GM18517 (cell line): ENCODE measurements at regions not wholly inside any gene's neighbourhood (a gene's known extent, or its start where the extent isn't known, plus 50 kb on each side); places are given as distances from the start of the nearest gene placed in this dataset.
"Not testable (repeated sequence)": the region's sequence is repeated elsewhere in the genome, so short reads cannot be mapped to it uniquely, and the experiment has no call there.

Experiments used
- ATAC-seq: cut with Tn5 transposase; IDR thresholded peaks from one replicate; pipeline ENCODE4 v1.9.1; 2021; ENCODE audit warnings: mild to moderate bottlenecking, moderate library complexity; ENCODE audit not compliant: unreplicated experiment

DNA sequence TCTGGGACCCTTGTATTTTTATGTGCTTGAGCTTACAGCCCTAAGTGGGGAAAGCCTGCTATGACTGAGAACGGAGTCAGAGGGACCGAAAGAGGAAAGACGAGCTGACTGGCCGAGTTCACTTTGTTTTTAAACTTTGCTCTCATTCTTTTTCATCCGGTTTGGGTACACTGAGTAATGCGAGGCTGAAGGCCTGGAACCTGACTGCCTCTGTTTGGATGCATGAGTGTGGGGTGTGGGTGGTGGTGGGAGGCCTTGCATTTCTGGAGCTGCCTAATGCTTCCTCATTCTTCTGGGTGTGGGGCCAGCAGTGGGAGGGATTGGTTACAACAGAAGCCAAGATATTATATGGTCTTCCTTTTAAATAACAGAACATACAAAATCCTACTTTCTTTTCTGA lies 155.5 kb downstream of the BUB3 start:
- ATAC-seq, result no peak

DNA sequence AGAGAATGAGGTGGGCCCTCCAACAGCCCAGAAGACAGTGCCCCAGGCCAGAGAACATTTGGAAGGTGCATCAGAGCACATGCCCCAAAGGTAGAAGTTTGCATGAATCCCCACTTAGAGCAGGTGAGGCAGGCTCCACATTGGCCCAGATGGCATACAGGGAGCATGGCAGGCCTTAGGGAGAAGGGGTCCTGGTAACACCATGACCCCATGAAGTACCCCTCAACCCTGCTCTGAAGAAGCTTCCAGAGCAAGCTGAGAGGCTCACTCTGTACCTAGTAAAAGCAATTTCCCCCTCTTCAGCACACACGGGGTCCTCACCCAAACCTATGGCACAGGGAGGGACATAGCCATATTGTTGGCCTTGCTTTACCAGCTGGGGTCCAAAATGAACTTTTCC lies 162.6 kb downstream of the BUB3 start:
- ATAC-seq, result no peak

DNA sequence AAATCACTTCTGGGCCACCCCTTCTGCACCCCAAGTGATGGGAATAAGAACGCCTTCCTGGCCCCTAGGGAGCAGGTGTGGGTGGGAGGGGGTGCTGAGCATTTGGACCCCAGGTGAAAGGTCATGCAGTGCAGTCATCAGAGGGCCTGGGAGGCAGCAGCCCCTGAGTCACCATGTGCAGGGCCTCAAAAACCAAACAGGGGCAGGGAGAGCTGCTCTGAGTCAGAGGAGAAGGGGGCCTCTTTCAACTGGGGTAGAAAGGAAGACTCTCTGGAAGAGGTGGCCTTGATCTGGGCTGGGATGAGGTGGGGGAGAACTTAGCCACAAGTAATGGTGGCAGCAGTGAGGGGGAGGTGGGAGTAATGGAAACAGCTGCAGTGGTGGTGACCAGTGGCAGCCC lies 164.3 kb downstream of the BUB3 start:
- no peak for ATAC-seq

DNA sequence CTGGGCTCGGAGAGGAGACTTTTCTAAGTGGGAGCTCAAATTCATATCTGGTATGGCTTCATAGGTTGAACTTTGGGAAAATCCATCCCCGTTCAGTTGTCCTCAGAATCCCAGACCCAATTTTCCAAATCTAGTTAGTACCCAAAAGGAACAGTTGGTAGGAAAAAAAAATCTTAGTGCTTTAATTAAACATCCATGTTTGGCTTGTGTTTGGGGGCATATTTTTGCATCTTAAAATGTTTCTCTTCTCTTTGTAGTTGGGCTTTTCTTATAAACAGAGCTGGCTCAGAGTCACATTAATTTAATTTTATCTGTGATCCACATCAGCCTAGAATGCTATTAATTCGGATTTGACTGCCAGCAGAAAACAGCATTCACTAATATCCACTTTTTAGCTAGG lies 165.9 kb downstream of the BUB3 start:
- no peak for ATAC-seq

- no peak for ATAC-seq
Measured at GRCh38 chr10:123323884-123324283, 169.7 kb downstream of the BUB3 start.

DNA sequence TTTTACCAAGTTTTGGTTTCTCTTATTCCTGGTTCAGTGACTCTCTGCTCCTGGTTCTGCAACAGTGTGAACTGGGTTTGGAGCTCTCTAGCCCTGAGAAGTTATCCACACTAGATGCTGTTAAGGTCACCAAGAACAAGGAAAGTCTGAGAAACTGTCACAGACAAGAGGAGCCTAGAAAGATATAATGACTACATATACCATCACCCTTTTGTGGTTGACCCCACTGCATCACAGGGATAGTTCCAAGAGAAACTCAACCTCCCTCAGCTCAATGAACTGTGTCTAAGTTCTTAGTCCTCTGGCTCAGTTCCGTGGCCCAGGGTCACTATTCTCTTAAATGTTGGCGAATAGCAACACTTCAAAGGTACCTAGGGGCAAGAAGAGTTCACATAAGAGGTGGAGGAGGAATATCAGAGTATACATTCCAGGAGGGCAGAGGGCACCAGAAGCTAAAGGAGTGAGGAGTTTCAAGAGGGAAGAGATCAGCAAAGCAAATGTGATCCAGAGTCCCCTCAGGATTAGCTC lies 171.5 kb downstream of the BUB3 start:
- no peak for ATAC-seq

- ATAC-seq, result no peak
Measured at GRCh38 chr10:123326674-123327073, 172.5 kb downstream of the BUB3 start.

- peak; percentile 82 for ATAC-seq
Measured at GRCh38 chr10:123327450-123327849, 173.2 kb downstream of the BUB3 start.

- ATAC-seq, result no peak
Measured at GRCh38 chr10:123327896-123328295, 173.7 kb downstream of the BUB3 start.

DNA sequence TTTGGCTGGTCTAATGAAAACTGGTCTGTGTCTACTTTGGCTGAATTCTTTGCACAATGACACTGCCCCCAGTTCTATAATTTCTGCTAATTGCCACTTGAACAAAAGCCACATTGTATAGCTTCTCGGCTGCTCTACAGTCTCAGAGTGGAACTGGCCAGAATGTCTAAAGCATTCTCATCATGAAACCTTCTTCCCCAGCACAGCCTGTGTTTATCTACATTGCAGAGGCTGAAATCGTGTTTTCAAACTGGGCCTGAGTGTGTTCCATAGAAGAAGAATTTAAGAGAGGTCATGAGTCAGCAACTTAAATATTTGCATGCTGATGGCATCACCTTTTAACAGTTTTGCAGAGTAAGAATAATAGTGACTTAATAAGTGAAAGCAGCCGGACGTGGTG lies 177.2 kb downstream of the BUB3 start:
- ATAC-seq, result no peak

DNA sequence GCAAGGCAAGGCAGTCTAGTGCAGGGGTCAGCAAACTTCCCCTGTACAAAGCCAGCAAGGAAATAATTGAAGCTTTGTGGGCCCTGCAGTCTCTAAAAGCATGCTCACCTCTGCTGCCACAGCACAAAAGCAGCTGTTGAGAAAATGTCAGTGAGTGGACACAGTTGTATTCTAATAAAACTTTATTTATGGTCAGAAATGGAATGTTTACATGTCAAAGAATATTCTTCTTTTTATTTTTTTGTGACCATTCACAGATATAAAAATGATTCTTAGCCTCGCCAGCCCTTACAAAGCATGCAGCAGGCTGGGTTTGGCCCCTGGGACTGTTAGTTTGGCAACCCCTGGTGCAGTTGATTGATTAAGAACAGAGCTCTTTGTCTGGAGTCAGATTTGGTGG lies 192.4 kb downstream of the BUB3 start:
- ATAC-seq, result no peak

DNA sequence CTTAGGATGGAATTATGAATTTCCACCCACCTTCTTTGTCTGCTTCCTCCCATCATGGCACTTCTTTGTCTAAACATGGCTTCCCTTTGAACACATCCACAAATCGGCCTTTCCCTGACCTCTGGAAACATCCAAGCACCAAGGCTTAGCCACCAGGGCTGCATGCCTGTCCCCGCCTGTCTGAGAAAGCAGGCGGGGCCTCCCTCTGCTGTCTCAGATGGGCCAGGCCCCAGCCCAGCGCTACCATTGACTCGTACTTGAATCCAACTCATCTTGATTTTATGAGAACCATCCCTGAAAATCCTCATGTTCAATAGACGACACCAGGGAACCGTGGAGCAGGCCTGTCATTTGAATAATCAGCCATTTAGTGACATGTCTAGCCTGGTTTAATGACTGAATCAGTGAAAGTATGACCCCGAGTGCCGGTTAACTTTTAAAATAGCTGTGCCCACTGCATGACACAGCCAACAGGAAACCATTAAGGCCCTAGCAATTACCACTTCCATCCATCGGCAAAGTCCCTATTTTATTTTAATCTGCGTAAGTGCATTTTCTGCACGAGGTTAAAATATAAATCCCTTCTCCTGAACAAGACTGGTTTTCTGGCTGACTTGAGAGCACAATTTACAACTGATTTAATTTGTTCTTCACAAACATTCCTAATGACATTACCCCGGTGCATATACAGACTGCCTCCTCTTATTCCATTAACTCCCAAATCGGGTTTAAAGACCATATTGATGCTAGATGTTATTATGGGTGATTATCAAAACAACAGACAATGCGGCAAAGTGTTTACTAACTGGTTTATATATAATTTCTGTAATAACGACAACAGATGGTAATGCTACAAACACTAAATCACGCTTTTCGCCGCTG lies 194.7 kb downstream of the BUB3 start:
- no peak for ATAC-seq

DNA sequence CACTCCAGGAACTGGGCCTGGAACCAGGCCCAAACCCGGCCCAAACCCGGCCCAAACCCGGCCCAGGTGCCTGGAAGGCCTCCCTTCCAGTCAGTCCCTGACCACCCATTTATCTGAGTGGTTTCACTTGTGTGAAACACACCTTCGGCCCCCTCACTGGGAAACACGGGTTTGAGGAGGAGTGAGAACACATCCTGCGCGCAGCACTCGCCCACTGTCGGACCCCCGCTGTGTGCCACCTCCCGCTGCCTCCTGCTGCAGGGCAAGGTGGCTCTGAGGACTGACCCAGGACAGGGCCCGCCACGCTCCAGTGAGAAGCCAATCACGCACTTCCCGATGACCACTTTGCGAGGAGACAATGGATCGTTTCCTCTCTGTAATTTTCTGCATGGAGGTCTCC lies 197.5 kb downstream of the BUB3 start:
- no peak for ATAC-seq

- no peak for ATAC-seq
Measured at GRCh38 chr10:123354521-123354920, 200.3 kb downstream of the BUB3 start.

DNA sequence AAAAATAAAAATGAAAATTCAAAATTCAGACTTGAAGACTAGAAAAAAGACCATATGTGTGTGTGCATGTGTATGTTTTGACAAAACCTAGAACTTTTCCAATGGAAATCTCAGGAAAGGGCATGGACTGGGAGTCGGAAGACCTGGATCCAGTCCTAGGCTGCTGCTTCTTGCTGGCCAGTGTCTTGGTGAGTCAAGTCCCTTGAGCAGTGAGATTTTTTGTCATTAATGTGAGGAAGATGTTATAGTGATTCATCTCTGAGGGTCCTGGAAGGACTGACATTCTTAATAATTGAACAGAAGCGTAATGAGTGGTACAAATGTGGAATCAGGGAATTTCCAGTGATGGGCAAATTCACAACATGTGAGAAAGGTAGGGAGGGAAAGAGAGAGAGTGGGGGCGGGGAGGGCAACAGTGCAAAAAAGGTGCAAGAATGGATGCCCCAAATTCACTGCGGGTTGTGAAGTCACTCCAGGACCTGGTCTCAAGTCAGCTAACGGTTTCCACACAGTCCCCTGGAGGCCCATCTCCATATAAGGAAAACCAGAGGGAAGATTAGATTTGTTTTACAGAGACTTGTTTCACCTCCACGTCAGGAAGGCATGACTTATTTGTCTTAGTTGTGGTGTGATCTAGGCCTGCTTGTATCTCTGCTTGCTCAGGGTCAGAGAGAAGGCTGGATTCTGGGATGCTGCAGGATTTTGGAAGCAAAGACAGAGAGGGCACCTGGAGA lies 201.7 kb downstream of the BUB3 start:
- no peak for ATAC-seq

DNA sequence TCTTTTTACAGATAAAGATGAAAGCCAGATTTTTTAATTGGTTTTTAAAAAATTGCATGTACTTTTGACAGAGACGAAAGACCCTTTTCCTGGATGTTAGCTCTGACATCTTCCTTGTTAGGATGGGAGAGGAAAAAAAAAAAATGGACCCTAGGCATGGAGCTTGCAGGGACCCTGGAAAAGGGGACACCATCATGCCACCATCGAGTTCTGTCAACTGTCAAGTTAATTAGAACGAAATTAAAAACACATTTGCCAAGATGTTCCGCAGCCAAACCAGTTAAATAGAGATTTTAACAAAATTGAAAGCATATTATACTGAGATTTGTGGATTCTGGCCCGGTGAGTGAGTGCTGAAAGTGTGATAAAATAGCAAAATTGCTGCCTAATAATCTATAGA lies 202.6 kb downstream of the BUB3 start:
- ATAC-seq, result no peak

- ATAC-seq, result no peak
Measured at GRCh38 chr10:123357421-123357930, 203.3 kb downstream of the BUB3 start.

DNA sequence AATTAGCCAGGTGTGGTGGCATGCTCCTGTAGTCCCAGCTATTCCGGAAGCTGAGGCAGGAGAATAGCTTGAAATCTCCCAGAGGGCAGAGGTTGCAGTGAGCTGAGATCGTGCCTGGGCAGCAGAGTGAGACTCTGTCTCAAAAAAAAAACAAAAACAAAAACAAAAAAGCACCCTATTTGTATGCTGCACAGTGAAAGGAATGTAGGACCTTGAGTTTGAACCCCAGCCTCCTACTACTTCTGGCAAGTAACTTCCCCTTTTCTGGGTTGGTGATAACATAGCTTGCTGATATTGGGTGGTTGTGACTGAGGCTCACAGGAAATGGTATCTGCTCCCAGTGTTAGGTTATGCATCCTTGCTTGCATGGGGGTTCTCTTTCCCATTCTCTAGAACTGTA lies 205.3 kb downstream of the BUB3 start:
- peak; percentile 60 for ATAC-seq

GRCh38 chr10:123361832-123362231 lies 207.6 kb downstream of the BUB3 start:
- no peak for ATAC-seq

DNA sequence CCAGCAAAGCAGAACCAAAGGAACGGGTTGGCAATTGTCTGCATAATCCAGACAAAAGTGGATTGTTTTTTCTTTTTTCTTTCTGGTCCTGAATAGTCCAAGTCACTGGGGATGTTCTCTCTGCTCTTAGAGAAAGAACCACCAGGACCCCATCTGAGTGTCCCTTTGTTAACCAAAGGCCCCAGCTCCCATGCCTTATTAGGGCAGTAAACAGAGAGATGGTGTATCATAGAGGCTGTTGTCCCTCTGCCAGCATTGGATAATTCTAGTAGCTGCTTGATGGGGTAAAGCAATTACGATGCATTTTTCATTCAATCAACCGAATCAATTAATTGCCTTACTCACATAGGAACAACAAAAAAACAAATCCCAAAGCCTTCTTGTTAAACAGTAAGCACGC lies 213.0 kb downstream of the BUB3 start:
- no peak for ATAC-seq

DNA sequence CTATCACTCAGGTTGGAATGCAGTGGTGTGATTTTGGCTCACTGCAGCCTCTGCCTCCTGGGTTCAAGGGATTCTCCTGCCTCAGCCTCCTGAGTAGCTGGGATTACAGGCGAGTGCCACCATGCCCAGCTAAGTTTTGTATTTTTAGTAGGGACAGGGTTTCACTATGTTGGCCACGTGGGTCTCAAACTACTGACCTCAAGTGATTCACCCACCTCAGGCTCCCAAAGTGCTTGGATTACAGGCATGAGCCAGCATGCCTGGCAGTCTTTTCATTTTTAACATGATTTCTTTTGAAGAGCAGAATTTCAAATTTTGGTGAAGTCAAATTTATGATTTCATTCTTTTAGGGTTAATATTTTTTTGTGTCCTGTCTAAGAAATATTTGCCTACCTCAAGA lies 217.4 kb downstream of the BUB3 start:
- ATAC-seq, result not testable (repeated sequence)

DNA sequence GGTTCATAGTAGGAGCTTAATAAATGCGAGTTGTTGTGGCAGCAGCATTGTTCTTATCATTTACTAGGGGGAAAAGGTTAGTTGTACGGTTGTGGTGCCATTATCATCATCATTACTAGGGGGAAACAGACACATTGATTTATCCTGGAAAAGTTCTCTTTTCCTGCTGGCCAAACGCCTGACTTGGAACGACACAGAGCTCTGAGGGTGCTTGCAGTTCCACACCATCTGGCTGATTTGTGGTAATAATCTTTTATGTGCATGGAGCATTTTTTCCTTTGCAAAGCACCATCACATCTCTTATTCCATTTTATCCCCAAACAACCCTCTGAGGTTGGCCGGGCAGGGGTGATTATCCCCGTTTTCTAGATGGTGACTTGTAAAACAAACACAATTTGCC lies 219.4 kb downstream of the BUB3 start:
- no peak for ATAC-seq
